HCT116 (cell line): ENCODE measurements at regions not wholly inside any gene's neighbourhood (a gene's known extent, or its start where the extent isn't known, plus 50 kb on each side); places are given as distances from the start of the nearest gene placed in this dataset.

ENCODE experiments used
- ATAC-seq: fragments of 200-7000 bp; cut with Tn5 transposase; 2 replicates; pipeline ENCODE4 v1.9.1; 2020; ENCODE audit warnings: mild to moderate bottlenecking, moderate library complexity
- BruUV-seq: library from RNA; stranded (reverse); fragments of 400-500 nt; replicated peaks from 2 replicates; lab custom pipeline; 2021; lab: Mats Ljungman, UMichigan
- CTCF ChIA-PET: fragments of 300-600 bp; sonication (Branson Sonifier 250); formaldehyde crosslinking; loops from one replicate; lab custom pipeline; 2021; ENCODE audit warnings: antibody characterized with exemption; lab: Charles Lee
- POLR2A ChIA-PET: fragments of 300-600, 350-600 bp; sonication (Branson Sonifier 250); formaldehyde crosslinking; loops from one replicate; lab custom pipeline; 2021; ENCODE audit warnings: antibody characterized with exemption; lab: Charles Lee
- RAD21 ChIA-PET, 2 experiments: fragments of 300-600 bp; sonication (Branson Sonifier 250); formaldehyde crosslinking; loops; one replicate each; lab custom pipeline; 2023; ENCODE audit warnings: low total read pairs in 2 of 2; ENCODE audit not compliant: uncharacterized antibody in 2 of 2, unreplicated experiment in 2 of 2, low non-redundant PET in 1 of 2; lab: Charles Lee
- DNase-seq: peaks from one replicate; pipeline ENCODE4 v3.0.0-alpha.2; 2010; ENCODE audit warnings: low read depth, low spot score
- H2AFZ ChIP-seq: fragments of 200-600 bp; shearing (Covaris generic), sonication (generic); 2 replicates; pipeline ENCODE4 v1.6.1; 2017; ENCODE audit warnings: low read depth, mixed run types, mixed read lengths, antibody characterized with exemption, low read length; ENCODE audit not compliant: poor library complexity, severe bottlenecking
- H3K27ac ChIP-seq: 2 replicates; pipeline ENCODE4 v1.5.1; 2012; ENCODE audit warnings: low read depth, low read length
- H3K27me3 ChIP-seq: fragments of 200-600 bp; sonication (generic); 2 replicates; pipeline ENCODE4 v1.6.1; 2016; ENCODE audit warnings: mixed run types, low read length, mixed read lengths; ENCODE audit not compliant: insufficient read depth
- H3K36me3 ChIP-seq, 2 experiments: fragments of 200-500 bp in 1 of 2; fragments of 200-600 bp in 1 of 2; sonication (Bioruptor generic) in 1 of 2; sonication (generic) in 1 of 2; 2 replicates each; pipeline versions ENCODE4 v1.5.1 to v1.6.1; 2014 to 2016; ENCODE audit warnings: low read length in 2 of 2, inconsistent platforms in 1 of 2, mixed read lengths in 1 of 2, mixed run types in 1 of 2; ENCODE audit not compliant: insufficient read depth in 2 of 2, control insufficient read depth in 1 of 2
- H3K4me1 ChIP-seq, 2 experiments: fragments of 200-600 bp in 1 of 2; sonication (generic) in 1 of 2; 2 replicates each; pipeline versions ENCODE4 v1.5.1 to v1.6.1; 2012 to 2017; ENCODE audit warnings: low read length in 2 of 2, inconsistent platforms in 1 of 2, mild to moderate bottlenecking in 1 of 2, mixed read lengths in 1 of 2, mixed run types in 1 of 2, moderate library complexity in 1 of 2; ENCODE audit not compliant: insufficient read depth in 2 of 2, control insufficient read depth in 1 of 2
- H3K4me2 ChIP-seq: fragments of 200-600 bp; sonication (generic); 2 replicates; pipeline ENCODE4 v1.6.1; 2017; ENCODE audit warnings: mixed run types, low read length, mixed read lengths
- H3K4me3 ChIP-seq, 2 experiments: fragments of 200-600 bp in 1 of 2; sonication (generic) in 1 of 2; replicated peaks in 1 of 2; 2 replicates each; pipeline ENCODE4 v1.5.1; 2011 to 2016; ENCODE audit warnings: low read length in 2 of 2, control low read depth in 1 of 2, low read depth in 1 of 2, mild to moderate bottlenecking in 1 of 2, mixed read lengths in 1 of 2, mixed run types in 1 of 2
- H3K79me2 ChIP-seq: fragments of 200-600 bp; sonication (generic); 2 replicates; pipeline ENCODE4 v1.6.1; 2017; ENCODE audit warnings: mild to moderate bottlenecking, mixed run types, low read length, moderate library complexity, mixed read lengths; ENCODE audit not compliant: insufficient read depth
- H3K9ac ChIP-seq: fragments of 200-600 bp; sonication (generic); 2 replicates; pipeline ENCODE4 v1.6.1; 2016; ENCODE audit warnings: low read length, mixed read lengths
- H3K9me2 ChIP-seq: fragments of 200-600 bp; sonication (generic), shearing (Covaris generic); 2 replicates; pipeline ENCODE4 v1.6.1; 2017; ENCODE audit warnings: mixed run types, mild to moderate bottlenecking, moderate library complexity; ENCODE audit not compliant: insufficient read depth
- H3K9me3 ChIP-seq, 2 experiments: fragments of 200-500 bp in 1 of 2; fragments of 200-600 bp in 1 of 2; sonication (Bioruptor generic) in 1 of 2; sonication (generic) in 1 of 2; 2 replicates each; pipeline ENCODE4 v1.6.1; 2014 to 2017; ENCODE audit warnings: low read length in 2 of 2, mixed read lengths in 2 of 2, inconsistent platforms in 1 of 2, low read depth in 1 of 2, mild to moderate bottlenecking in 1 of 2, mixed run types in 1 of 2, moderate library complexity in 1 of 2; ENCODE audit not compliant: control insufficient read depth in 1 of 2, insufficient read depth in 1 of 2
- H4K20me1 ChIP-seq: fragments of 200-600 bp; sonication (generic), shearing (Covaris generic); 2 replicates; pipeline ENCODE4 v1.6.1; 2017; ENCODE audit warnings: mixed run types, mild to moderate bottlenecking, moderate library complexity; ENCODE audit not compliant: insufficient read depth
- CBX3 ChIP-seq: IDR thresholded peaks from 2 replicates; pipeline ENCODE4 v1.6.1; 2012; ENCODE audit warnings: low read depth
- CEBPB ChIP-seq: IDR thresholded peaks from 2 replicates; pipeline ENCODE4 v1.6.1; 2012; ENCODE audit warnings: low read depth
- FOSL1 ChIP-seq: IDR thresholded peaks from 2 replicates; pipeline ENCODE4 v1.6.1; 2012; ENCODE audit warnings: low read depth
- MAX ChIP-seq: IDR thresholded peaks from 2 replicates; pipeline ENCODE4 v1.6.1; 2012
- POLR2A ChIP-seq: IDR thresholded peaks from 2 replicates; pipeline ENCODE4 v1.7.0; 2011; ENCODE audit warnings: borderline replicate concordance; ENCODE audit not compliant: insufficient read depth, insufficient read length; ENCODE audit errors: extremely low read depth
- RAD21 ChIP-seq: IDR thresholded peaks from 2 replicates; pipeline ENCODE4 v1.6.1; 2012; ENCODE audit warnings: low read depth, mild to moderate bottlenecking
- REST ChIP-seq: IDR thresholded peaks from 2 replicates; pipeline ENCODE4 v1.6.1; 2012; ENCODE audit warnings: low read depth
- SIN3A ChIP-seq: IDR thresholded peaks from 2 replicates; pipeline ENCODE4 v1.6.1; 2012; ENCODE audit warnings: low read depth
- ZFX ChIP-seq: fragments of 450-650 bp; IDR thresholded peaks from 2 replicates; pipeline ENCODE4 v1.6.1; 2017
- ZNF274 ChIP-seq: fragments of 200-500 bp; sonication (Bioruptor generic); IDR thresholded peaks from 2 replicates; pipeline ENCODE4 v1.6.1; 2014; ENCODE audit warnings: mild to moderate bottlenecking, low read depth, low read length, inconsistent platforms
- intact Hi-C: fragments of 100-400 bp; cut with micrococcal nuclease; formaldehyde crosslinking; loops from 2 replicates; pipeline ENCODE4 v1.10.0; 2022
- TF ChIP-seq, protein P1 (sequence below), 3 experiments: fragments of 200-600 bp in 1 of 3; sonication (generic) in 1 of 3; IDR thresholded peaks in 2 of 3; conservative IDR thresholded peaks in 1 of 3; 2 replicates each; pipeline ENCODE4 v1.5.1; 2012 to 2017; ENCODE audit warnings: low read depth in 2 of 3, low read length in 2 of 3, antibody characterized with exemption in 1 of 3, borderline replicate concordance in 1 of 3, control low read depth in 1 of 3, mild to moderate bottlenecking in 1 of 3, mixed read lengths in 1 of 3, mixed run types in 1 of 3, moderate library complexity in 1 of 3; ENCODE audit not compliant: insufficient read depth in 1 of 3

DNA sequence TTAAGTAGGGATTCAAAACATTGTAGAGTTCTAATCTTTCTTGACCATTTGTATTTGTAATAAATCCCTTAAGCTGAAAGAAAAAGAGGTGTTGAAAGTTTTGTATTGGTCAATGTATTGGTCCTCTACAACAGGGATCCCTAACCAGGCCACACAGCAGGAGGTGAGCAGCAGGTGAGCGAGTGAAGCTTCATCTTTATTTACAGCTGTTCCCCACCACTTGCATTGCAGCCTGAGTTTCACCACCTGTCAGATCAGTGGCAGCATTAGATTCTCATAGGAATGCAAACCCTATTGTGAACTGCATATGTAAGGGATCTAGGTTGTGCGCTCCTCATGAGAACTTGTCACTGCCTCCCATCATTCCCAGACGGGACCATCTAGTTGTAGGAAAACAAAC is 715.7 kb upstream of the NXPH2 start:
- POLR2A ChIA-PET = no interaction called here
- Histone ChIP-seq H3K79me2 (no peaks in the 10 kb centered on the region), H3K36me3 (no peaks in the 10 kb centered on the region), H3K4me3 (no peak overlapping the region), H3K27ac (no peak overlapping the region)
- no peak for DNase-seq
- BruUV-seq = no TSS peak
- intact Hi-C loops = no loop called here
- RAD21 ChIA-PET = no interaction called here
- TF ChIP-seq ZNF274 (no peak), SIN3A (no peak), ZFX (no peak), POLR2A (no peak), RAD21 (no peak), FOSL1 (no peak), CBX3 (no peak), REST (no peak), CEBPB (no peak), MAX (no peak)
- TF ChIP-seq, protein P1, sequence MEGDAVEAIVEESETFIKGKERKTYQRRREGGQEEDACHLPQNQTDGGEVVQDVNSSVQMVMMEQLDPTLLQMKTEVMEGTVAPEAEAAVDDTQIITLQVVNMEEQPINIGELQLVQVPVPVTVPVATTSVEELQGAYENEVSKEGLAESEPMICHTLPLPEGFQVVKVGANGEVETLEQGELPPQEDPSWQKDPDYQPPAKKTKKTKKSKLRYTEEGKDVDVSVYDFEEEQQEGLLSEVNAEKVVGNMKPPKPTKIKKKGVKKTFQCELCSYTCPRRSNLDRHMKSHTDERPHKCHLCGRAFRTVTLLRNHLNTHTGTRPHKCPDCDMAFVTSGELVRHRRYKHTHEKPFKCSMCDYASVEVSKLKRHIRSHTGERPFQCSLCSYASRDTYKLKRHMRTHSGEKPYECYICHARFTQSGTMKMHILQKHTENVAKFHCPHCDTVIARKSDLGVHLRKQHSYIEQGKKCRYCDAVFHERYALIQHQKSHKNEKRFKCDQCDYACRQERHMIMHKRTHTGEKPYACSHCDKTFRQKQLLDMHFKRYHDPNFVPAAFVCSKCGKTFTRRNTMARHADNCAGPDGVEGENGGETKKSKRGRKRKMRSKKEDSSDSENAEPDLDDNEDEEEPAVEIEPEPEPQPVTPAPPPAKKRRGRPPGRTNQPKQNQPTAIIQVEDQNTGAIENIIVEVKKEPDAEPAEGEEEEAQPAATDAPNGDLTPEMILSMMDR (IDR thresholded peaks at IDR 0.05 in 2 of 3, conservative IDR thresholded peaks at IDR 0.05 in 1 of 3; ENCODE audit: borderline replicate concordance in 1 of 3, insufficient read depth in 1 of 3, low read depth in 2 of 3, low read length in 2 of 3) = no peak
- TF ChIP-seq, all 23 proteins: peak for 0
- no peak overlapping the region for H2AFZ ChIP-seq
- H3K9me3 ChIP-seq = no peaks in the 10 kb centered on the region
- no peaks in the 10 kb centered on the region for H4K20me1 ChIP-seq
- no peaks in the 10 kb centered on the region for H3K9me2 ChIP-seq
- H3K4me2 ChIP-seq = no peak overlapping the region
- CTCF ChIA-PET = no interaction called here
- ATAC-seq = no peak
- H3K9ac ChIP-seq = no peak overlapping the region
- H3K27me3 ChIP-seq = no peaks in the 10 kb centered on the region
- no peaks in the 10 kb centered on the region for H3K4me1 ChIP-seq
